ENCODE measurements at regions not wholly inside any gene's neighbourhood (a gene's known extent, or its start where the extent isn't known, plus 50 kb on each side); places are given as distances from the start of the nearest gene placed in this dataset.
"Not testable (repeated sequence)": the region's sequence is repeated elsewhere in the genome, so short reads cannot be mapped to it uniquely, and the experiment has no call there.

DNA sequence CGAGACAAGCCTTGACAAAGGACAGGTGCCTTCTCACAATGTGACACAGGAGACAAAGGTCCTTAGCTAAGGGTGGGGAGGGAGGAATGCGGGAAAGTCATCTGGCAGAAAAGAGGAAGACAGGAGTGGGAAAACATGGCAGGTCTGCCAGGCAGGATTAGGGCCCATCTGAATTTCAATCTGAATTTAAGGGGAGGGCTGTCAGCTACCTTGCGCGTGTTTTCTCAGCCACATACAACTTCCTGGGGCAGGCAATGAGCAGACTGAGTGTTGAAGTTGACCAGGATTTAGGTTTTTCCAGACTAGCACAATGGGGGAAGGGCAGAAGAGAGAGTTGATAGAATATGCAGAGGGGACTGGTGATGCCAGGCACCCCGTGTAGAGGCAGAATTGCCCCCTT lies 66.7 kb upstream of the LARGE1 start:
- Histone ChIP-seq H3K27ac (no peak overlapping the region), H3K4me3 (no peak overlapping the region)
- TF ChIP-seq CTCF (IDR thresholded peaks at IDR 0.05), result no peak
- no peak for DNase-seq (ENCODE audit: low spot score)

DNA sequence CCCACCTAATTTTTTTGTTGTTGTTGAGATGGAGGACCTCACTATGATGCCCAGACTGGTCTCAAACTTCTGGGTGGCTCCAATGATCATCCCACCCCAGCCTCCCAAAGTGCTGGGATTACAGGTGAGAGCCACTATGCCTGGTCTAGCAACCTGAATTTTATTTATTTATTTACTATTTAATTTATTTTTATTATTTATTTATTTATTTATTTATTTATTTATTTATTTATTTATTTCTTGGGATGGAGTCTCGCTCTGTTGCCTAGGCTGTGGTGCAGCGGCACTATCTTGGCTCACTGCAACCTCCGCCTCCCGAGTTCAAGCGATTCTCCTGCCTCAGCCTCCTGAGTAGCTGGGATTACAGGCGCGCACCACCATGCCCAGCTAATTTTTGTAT lies 69.0 kb upstream of the LARGE1 start:
- DNase-seq (ENCODE audit: low spot score); H3K4me3 ChIP-seq; H3K27ac ChIP-seq: not testable (repeated sequence)

DNA sequence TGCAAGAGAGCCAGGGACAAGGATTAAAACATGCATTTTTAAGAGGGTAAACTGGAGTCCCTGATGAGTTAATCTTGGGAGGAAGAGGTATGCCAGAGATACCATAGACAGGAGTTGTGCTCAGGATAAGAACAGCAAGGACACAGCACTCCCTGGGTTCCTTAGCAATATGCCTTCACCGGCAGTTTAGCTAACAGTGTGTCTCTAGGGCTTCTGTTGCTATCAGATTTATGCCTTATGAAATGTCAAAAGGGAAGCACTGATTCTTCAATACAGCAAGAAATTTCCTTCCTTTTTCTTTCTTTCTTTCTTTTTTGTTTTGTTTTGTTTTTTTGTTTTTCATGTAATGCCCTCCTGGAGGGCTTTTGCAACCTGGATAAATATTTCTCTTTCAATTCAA lies 71.3 kb upstream of the LARGE1 start:
- TF ChIP-seq CTCF (IDR thresholded peaks at IDR 0.05), result no peak
- Histone ChIP-seq H3K27ac (no peak overlapping the region), H3K4me3 (no peak overlapping the region)
- no peak for DNase-seq (ENCODE audit: low spot score)

- no peak for TF ChIP-seq CTCF (IDR thresholded peaks at IDR 0.05)
- DNase-seq (ENCODE audit: low spot score), result no peak
- no peak overlapping the region for H3K4me3 ChIP-seq
- H3K27ac ChIP-seq, result no peak overlapping the region
These were observed 76.5 kb upstream of the LARGE1 start for GRCh38 chr22:33996824-33997223.

- DNase-seq (ENCODE audit: low spot score), result no peak
- no peak overlapping the region for H3K27ac ChIP-seq
- no peak for TF ChIP-seq CTCF (IDR thresholded peaks at IDR 0.05)
- no peak overlapping the region for H3K4me3 ChIP-seq
These were observed 80.7 kb upstream of the LARGE1 start for GRCh38 chr22:34000879-34001526.

DNA sequence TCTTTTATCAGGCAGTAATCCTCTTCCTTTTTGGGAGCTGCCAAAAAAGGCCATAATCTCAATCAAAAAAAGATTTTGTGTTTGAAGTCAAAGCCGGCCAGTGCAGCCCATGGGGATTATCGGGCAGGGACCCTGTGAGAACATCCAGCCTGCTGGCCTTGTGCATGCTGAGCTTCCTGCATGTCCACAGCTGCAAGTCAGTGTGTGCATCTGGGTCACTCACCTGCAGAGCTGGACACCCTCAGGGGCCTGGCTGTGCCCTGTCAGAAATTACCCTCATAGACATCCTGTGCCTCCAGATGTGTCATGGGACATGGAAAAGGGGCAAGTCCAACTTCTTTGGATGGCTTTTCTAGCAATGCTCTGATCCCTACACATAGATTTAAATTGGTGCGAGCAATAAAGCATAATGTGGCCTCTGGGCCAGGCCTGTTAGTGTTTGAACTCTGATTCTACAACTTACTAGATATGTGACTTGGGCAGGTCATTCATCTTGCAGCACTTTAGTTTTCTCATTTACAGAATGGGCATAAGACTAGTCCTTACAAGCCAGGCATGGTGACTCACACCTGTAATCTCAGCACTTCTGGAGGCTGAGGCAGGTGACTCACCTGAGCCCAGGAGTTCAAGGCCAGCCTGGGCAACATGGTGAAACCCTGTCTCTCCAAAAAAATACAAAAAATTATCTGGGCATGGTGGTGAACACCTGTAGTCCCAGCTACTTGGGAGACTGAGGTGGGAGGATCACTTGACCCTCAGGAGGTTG lies 81.6 kb upstream of the LARGE1 start:
- no peak overlapping the region for H3K4me3 ChIP-seq
- no peak for DNase-seq (ENCODE audit: low spot score)
- no peak for TF ChIP-seq CTCF (IDR thresholded peaks at IDR 0.05)
- H3K27ac ChIP-seq, result no peak overlapping the region

GRCh38 chr22:34004058-34004457 lies 83.8 kb upstream of the LARGE1 start:
- TF ChIP-seq CTCF (IDR thresholded peaks at IDR 0.05), result no peak
- no peak for DNase-seq (ENCODE audit: low spot score)
- Histone ChIP-seq H3K4me3 (no peak overlapping the region), H3K27ac (no peak overlapping the region)
